Stomach (tissue), 8 donors: ENCODE measurements at regions not wholly inside any gene's neighbourhood (a gene's known extent, or its start where the extent isn't known, plus 50 kb on each side); places are given as distances from the start of the nearest gene placed in this dataset.

ENCODE experiments used
- DNase-seq, 2 donors: peaks; one replicate each; pipeline versions ENCODE4 v3.0.0 to v3.0.0-alpha.2; 2013 to 2019
- H3K27ac ChIP-seq, 5 donors: fragments of 200-600 bp in 4 of 5; sonication (generic) in 4 of 5; one replicate each; pipeline ENCODE4 v1.5.1; 2013 to 2019; ENCODE audit warnings: mild to moderate bottlenecking in 1 of 5, moderate library complexity in 1 of 5
- H3K27me3 ChIP-seq, 3 donors: fragments of 200-600 bp; sonication (generic); one replicate each; pipeline ENCODE4 v1.5.1; 2017 to 2019; ENCODE audit warnings: mixed run types in 1 of 3
- H3K36me3 ChIP-seq, 4 donors: fragments of 200-600 bp; sonication (generic); 1 replicate in 3 of 4; 2 replicates in 1 of 4; pipeline ENCODE4 v1.5.1; 2016 to 2019
- H3K4me1 ChIP-seq, 4 donors: fragments of 200-600 bp; sonication (generic); one replicate each; pipeline ENCODE4 v1.5.1; 2016 to 2019
- H3K4me3 ChIP-seq, 4 donors: fragments of 200-600 bp; sonication (generic) in 3 of 4; one replicate each; pipeline ENCODE4 v1.5.1; 2016 to 2019; ENCODE audit warnings: mild to moderate bottlenecking in 1 of 4
- H3K9me3 ChIP-seq, 4 donors: fragments of 200-600 bp; sonication (generic); one replicate each; pipeline ENCODE4 v1.5.1; 2016 to 2019
- CTCF ChIP-seq, 7 experiments: fragments of 450-650 bp in 4 of 7; fragments of 200-600 bp in 3 of 7; sonication (generic) in 3 of 7; IDR thresholded peaks; one replicate each; pipeline ENCODE4 v1.5.1; 2016 to 2019; ENCODE audit warnings: antibody characterized with exemption in 7 of 7, control low read depth in 2 of 7, mild to moderate bottlenecking in 1 of 7
- EP300 ChIP-seq: sonication (generic); formaldehyde crosslinking; IDR thresholded peaks from one replicate; pipeline ENCODE4 v1.6.1; 2017; ENCODE audit warnings: antibody characterized with exemption
- POLR2A ChIP-seq, 4 donors: fragments of 450-650 bp; IDR thresholded peaks; one replicate each; pipeline ENCODE4 v1.6.1; 2016; ENCODE audit warnings: antibody characterized with exemption in 4 of 4, control low read depth in 2 of 4, mild to moderate bottlenecking in 1 of 4, moderate library complexity in 1 of 4
- POLR2AphosphoS5 ChIP-seq, 3 donors: sonication (generic); formaldehyde crosslinking; IDR thresholded peaks; one replicate each; pipeline ENCODE4 v1.6.1; 2016; ENCODE audit warnings: antibody characterized with exemption in 3 of 3
- WGBS, 5 donors: extraction: QIAGEN DNeasy Blood & Tissue Kit in 3 of 5; methylation state at CpG; one replicate each; pipeline versions ENCODE4 v1.1.5 to v1.1.7; 2013 to 2018; 5-methylcytosine and 5-hydroxymethylcytosine counted together
- intact Hi-C: fragments of 100-400 bp; cut with DNase I; formaldehyde crosslinking; loops from one replicate; pipeline ENCODE4 v1.15.1; 2023; ENCODE audit warnings: low total_unique reads
- donor health status: healthy with polysubstance abuse.
- donor health status: Bipolar disorder and iron deficiency.
- donor health status: healthy.

DNA sequence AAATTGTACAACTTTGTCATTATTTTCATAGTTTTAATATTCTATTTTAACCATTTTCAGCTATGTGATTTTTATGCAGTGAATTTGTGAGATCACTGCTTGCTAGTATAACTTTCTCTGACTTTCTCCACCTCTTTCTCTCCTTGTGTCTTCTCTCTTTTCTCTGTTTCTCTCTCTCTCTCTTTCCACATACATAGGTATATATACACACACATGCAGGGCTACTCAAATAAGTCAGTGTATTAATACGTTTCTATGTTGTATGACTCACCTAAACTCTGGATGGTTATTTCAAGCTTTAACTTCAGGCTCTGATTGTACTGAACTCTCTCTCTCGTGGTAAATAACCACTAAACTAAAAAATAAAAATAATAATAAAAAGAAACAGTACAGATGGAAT lies 1389.3 kb upstream of the ALCAM start:
- Histone ChIP-seq H3K27ac (no peak overlapping the region), H3K27me3 (no peaks in the 10 kb centered on the region), H3K4me3 (no peak overlapping the region), H3K9me3 (no peaks in the 10 kb centered on the region), H3K36me3 (no peaks in the 10 kb centered on the region), H3K4me1 (no peaks in the 10 kb centered on the region)
- TF ChIP-seq EP300: no peak
- TF ChIP-seq CTCF (IDR thresholded peaks at IDR 0.05): no peak
- TF ChIP-seq POLR2AphosphoS5 (IDR thresholded peaks at IDR 0.05): no peak
- no peak for TF ChIP-seq POLR2A (IDR thresholded peaks at IDR 0.05)
- DNase-seq: no peak
- intact Hi-C loops: no loop called here
- WGBS, 5 donors: 42 to 55% (median 44%) methylated on average over 2 of the region's 2 CpGs

DNA sequence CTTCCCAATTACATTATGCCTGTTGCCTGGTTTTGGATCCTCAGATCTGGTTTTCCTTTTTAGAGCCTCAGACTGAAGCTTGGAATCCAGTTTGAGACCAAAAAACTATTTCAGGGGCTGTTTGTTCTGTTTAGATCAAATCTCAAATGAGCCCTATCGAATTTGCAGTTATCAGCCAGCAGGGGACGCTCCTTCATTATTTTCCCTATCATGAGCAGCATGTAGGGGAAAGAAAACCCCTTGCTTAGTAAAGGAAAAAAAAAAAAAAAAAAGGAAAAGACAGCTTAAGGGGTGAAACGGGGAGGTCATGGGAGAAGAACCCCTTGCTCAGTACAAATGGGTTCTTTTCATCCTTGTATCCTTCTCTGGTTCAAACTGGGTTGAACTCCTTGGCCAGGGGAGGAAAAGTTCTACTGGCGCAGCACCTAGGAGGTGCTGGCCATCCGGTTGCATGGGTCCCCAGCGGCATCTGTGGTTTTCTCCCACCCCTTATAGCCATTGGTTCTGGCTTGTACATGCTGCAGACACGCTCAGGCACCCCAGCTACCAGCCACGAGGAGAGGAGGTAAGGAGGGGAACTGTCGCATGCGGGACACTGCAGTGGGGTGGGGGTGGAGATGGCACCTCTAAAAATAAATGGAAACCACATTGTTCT lies 1375.1 kb upstream of the ALCAM start:
- no peak for TF ChIP-seq POLR2AphosphoS5 (IDR thresholded peaks at IDR 0.05)
- no peak for TF ChIP-seq CTCF (IDR thresholded peaks at IDR 0.05)
- TF ChIP-seq POLR2A (IDR thresholded peaks at IDR 0.05): no peak
- TF ChIP-seq EP300: no peak
- no peak for DNase-seq
- intact Hi-C loops: no loop called here
- no peaks in the 10 kb centered on the region for H3K36me3 ChIP-seq
- 62 to 73% (median 71%) methylated on average over 10 of the region's 10 CpGs for WGBS, 5 donors
- no peak overlapping the region for H3K4me3 ChIP-seq
- no peaks in the 10 kb centered on the region for H3K27me3 ChIP-seq
- H3K4me1 ChIP-seq: no peaks in the 10 kb centered on the region
- H3K9me3 ChIP-seq: peaks cover 0 to 5% (median 2%) of the 10 kb centered on the region in 4 donors
- no peak overlapping the region for H3K27ac ChIP-seq

GRCh38 chr3:103992469-103992868 lies 1374.2 kb upstream of the ALCAM start:
- WGBS, 5 donors: 69 to 85% (median 82%) methylated on average over 3 to 5 of the region's 5 CpGs
- no peak overlapping the region for H3K4me3 ChIP-seq
- intact Hi-C loops: no loop called here
- H3K27me3 ChIP-seq: no peaks in the 10 kb centered on the region
- H3K27ac ChIP-seq: no peak overlapping the region
- TF ChIP-seq POLR2A (IDR thresholded peaks at IDR 0.05): no peak
- TF ChIP-seq EP300: no peak
- no peak for TF ChIP-seq POLR2AphosphoS5 (IDR thresholded peaks at IDR 0.05)
- TF ChIP-seq CTCF (IDR thresholded peaks at IDR 0.05): no peak
- H3K4me1 ChIP-seq: no peaks in the 10 kb centered on the region
- peaks cover 0 to 5% (median 2%) of the 10 kb centered on the region in 4 donors for H3K9me3 ChIP-seq
- no peaks in the 10 kb centered on the region for H3K36me3 ChIP-seq
- no peak for DNase-seq

DNA sequence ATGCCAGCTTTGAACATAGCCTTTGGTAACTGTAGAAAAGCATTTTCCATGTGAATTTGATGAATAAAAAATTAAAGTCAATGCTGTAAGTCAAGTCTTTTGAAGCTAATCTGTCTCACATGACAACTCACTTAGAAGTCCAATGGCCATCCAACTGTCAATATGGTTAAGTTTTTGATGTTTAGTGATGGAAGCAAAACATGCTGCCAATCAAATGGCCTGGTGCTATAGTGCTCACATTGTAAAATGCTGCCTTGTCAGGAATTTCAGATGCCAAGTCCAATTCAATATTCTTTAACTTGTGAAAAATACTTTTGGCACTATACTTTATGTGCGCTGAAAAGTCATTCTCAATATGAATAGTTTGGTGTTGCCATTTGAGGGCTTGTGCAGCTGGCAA lies 1361.8 kb upstream of the ALCAM start:
- TF ChIP-seq EP300 (no peak), POLR2A (IDR thresholded peaks at IDR 0.05) (no peak), POLR2AphosphoS5 (IDR thresholded peaks at IDR 0.05) (no peak)
- WGBS, 5 donors: 96 to 100% (median 98%) methylated on average over 1 of the region's 1 CpG
- H3K4me3 ChIP-seq: no peak overlapping the region
- H3K27ac ChIP-seq: no peak overlapping the region
- H3K36me3 ChIP-seq: no peaks in the 10 kb centered on the region
- no peak for DNase-seq
- no peaks in the 10 kb centered on the region for H3K9me3 ChIP-seq
- H3K4me1 ChIP-seq: no peaks in the 10 kb centered on the region
- intact Hi-C loops: no loop called here
- no peaks in the 10 kb centered on the region for H3K27me3 ChIP-seq

GRCh38 chr3:104005815-104006214 lies 1360.9 kb upstream of the ALCAM start:
- Histone ChIP-seq H3K4me1 (no peaks in the 10 kb centered on the region), H3K4me3 (no peak overlapping the region), H3K9me3 (no peaks in the 10 kb centered on the region), H3K27ac (no peak overlapping the region), H3K27me3 (no peaks in the 10 kb centered on the region), H3K36me3 (no peaks in the 10 kb centered on the region)
- 47 to 66% (median 48%) methylated on average over 1 of the region's 1 CpG for WGBS, 5 donors
- intact Hi-C loops: no loop called here
- DNase-seq: no peak
- TF ChIP-seq POLR2A (IDR thresholded peaks at IDR 0.05) (no peak), CTCF (IDR thresholded peaks at IDR 0.05) (no peak), EP300 (no peak), POLR2AphosphoS5 (IDR thresholded peaks at IDR 0.05) (no peak)
